HCT116 (cell line): ENCODE measurements at regions not wholly inside any gene's neighbourhood (a gene's known extent, or its start where the extent isn't known, plus 50 kb on each side); places are given as distances from the start of the nearest gene placed in this dataset.

ENCODE experiments used
- CTCF ChIP-seq, 3 experiments: fragments of 200-600 bp in 1 of 3; sonication (generic) in 1 of 3; IDR thresholded peaks in 2 of 3; conservative IDR thresholded peaks in 1 of 3; 2 replicates each; pipeline ENCODE4 v1.5.1; 2012 to 2017; ENCODE audit warnings: low read depth in 2 of 3, low read length in 2 of 3, antibody characterized with exemption in 1 of 3, borderline replicate concordance in 1 of 3, control low read depth in 1 of 3, mild to moderate bottlenecking in 1 of 3, mixed read lengths in 1 of 3, mixed run types in 1 of 3, moderate library complexity in 1 of 3; ENCODE audit not compliant: insufficient read depth in 1 of 3
- EGR1 ChIP-seq: IDR thresholded peaks from 2 replicates; pipeline ENCODE4 v1.6.1; 2012; ENCODE audit warnings: low read depth
- ELF1 ChIP-seq: IDR thresholded peaks from 2 replicates; pipeline ENCODE4 v1.6.1; 2012; ENCODE audit warnings: low read depth, borderline replicate concordance
- EZH2phosphoT487 ChIP-seq: fragments of 200-600 bp; IDR thresholded peaks from 2 replicates; pipeline ENCODE4 v1.6.1; 2018; ENCODE audit warnings: antibody characterized with exemption, borderline replicate concordance
- JUND ChIP-seq: IDR thresholded peaks from 2 replicates; pipeline ENCODE4 v1.6.1; 2012
- MAX ChIP-seq: IDR thresholded peaks from 2 replicates; pipeline ENCODE4 v1.6.1; 2012
- POLR2A ChIP-seq: IDR thresholded peaks from 2 replicates; pipeline ENCODE4 v1.7.0; 2011; ENCODE audit warnings: borderline replicate concordance; ENCODE audit not compliant: insufficient read depth, insufficient read length; ENCODE audit errors: extremely low read depth
- POLR2AphosphoS5 ChIP-seq: IDR thresholded peaks from 2 replicates; pipeline ENCODE4 v1.6.1; 2011; ENCODE audit warnings: mild to moderate bottlenecking, low read depth, low read length, moderate library complexity
- SIN3A ChIP-seq: IDR thresholded peaks from 2 replicates; pipeline ENCODE4 v1.6.1; 2012; ENCODE audit warnings: low read depth
- YY1 ChIP-seq: IDR thresholded peaks from 2 replicates; pipeline ENCODE4 v1.6.1; 2011; ENCODE audit warnings: low read length, low read depth, moderate library complexity, mild to moderate bottlenecking; ENCODE audit not compliant: insufficient replicate concordance; ENCODE audit errors: extremely low read depth
- ZNF274 ChIP-seq: fragments of 200-500 bp; sonication (Bioruptor generic); IDR thresholded peaks from 2 replicates; pipeline ENCODE4 v1.6.1; 2014; ENCODE audit warnings: mild to moderate bottlenecking, low read depth, low read length, inconsistent platforms
- TF ChIP-seq, protein P1 (sequence below): IDR thresholded peaks from 2 replicates; pipeline ENCODE4 v1.6.1; 2012
- TF ChIP-seq, protein P2 (sequence below): IDR thresholded peaks from 2 replicates; pipeline ENCODE4 v1.6.1; 2012; ENCODE audit warnings: low read depth

- TF ChIP-seq CTCF (IDR thresholded peaks at IDR 0.05 in 2 of 3, conservative IDR thresholded peaks at IDR 0.05 in 1 of 3; ENCODE audit: borderline replicate concordance in 1 of 3, insufficient read depth in 1 of 3, low read depth in 2 of 3, low read length in 2 of 3), result no peak
- TF ChIP-seq ELF1, result no peak
- no peak for TF ChIP-seq MAX
- TF ChIP-seq, protein P1, sequence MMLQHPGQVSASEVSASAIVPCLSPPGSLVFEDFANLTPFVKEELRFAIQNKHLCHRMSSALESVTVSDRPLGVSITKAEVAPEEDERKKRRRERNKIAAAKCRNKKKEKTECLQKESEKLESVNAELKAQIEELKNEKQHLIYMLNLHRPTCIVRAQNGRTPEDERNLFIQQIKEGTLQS, result no peak
- no peak for TF ChIP-seq ZNF274
- no peak for TF ChIP-seq EZH2phosphoT487
- TF ChIP-seq YY1, result no peak
- TF ChIP-seq POLR2A, result no peak
- no peak for TF ChIP-seq SIN3A
- TF ChIP-seq POLR2AphosphoS5, result no peak
- no peak for TF ChIP-seq JUND
- no peak for TF ChIP-seq EGR1
- TF ChIP-seq, protein P2, sequence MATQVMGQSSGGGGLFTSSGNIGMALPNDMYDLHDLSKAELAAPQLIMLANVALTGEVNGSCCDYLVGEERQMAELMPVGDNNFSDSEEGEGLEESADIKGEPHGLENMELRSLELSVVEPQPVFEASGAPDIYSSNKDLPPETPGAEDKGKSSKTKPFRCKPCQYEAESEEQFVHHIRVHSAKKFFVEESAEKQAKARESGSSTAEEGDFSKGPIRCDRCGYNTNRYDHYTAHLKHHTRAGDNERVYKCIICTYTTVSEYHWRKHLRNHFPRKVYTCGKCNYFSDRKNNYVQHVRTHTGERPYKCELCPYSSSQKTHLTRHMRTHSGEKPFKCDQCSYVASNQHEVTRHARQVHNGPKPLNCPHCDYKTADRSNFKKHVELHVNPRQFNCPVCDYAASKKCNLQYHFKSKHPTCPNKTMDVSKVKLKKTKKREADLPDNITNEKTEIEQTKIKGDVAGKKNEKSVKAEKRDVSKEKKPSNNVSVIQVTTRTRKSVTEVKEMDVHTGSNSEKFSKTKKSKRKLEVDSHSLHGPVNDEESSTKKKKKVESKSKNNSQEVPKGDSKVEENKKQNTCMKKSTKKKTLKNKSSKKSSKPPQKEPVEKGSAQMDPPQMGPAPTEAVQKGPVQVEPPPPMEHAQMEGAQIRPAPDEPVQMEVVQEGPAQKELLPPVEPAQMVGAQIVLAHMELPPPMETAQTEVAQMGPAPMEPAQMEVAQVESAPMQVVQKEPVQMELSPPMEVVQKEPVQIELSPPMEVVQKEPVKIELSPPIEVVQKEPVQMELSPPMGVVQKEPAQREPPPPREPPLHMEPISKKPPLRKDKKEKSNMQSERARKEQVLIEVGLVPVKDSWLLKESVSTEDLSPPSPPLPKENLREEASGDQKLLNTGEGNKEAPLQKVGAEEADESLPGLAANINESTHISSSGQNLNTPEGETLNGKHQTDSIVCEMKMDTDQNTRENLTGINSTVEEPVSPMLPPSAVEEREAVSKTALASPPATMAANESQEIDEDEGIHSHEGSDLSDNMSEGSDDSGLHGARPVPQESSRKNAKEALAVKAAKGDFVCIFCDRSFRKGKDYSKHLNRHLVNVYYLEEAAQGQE, result no peak
Observed at GRCh38 chr9:25742256-25742655, 64.0 kb upstream of the TUSC1 start.
